ENCODE measurements at regions not wholly inside any gene's neighbourhood (a gene's known extent, or its start where the extent isn't known, plus 50 kb on each side); places are given as distances from the start of the nearest gene placed in this dataset. TPM values are rescaled to one million over a fixed set of nuclear protein-coding genes. Genes with fewer than 3 reads are reported as not detected.

DNA sequence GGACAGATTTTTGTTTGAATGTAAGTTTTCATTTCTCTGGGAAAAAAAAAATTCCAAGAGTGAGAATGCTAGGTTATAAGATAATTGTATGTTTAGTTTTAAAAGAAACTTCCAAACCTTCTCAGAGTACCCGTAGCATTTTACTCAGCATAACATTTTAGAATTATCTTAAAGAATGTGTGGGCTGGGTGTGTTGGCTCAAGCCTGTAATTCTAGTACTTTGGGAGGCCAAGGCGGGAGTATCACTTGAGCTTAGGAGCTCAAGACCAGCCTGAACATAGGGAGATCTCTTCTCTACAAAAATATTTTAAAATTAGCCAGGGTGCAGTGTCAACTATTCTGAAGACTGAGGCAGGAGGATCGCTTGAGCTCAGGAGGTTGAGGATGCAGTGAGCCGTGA lies 57.4 kb upstream of the RMP24 start:
- Histone ChIP-seq H3K4me1 (no peaks in the 10 kb centered on the region), H3K36me3 (no peaks in the 10 kb centered on the region), H3K27ac (no peak overlapping the region), H3K9me3 (no peaks in the 10 kb centered on the region), H3K4me3 (no peak overlapping the region), H3K27me3 (no peaks in the 10 kb centered on the region)
- intact Hi-C loops (cut with DNase I), result no loop called here
- no peak for TF ChIP-seq POLR2A (IDR thresholded peaks at IDR 0.05)
- TF ChIP-seq POLR2AphosphoS5 (IDR thresholded peaks at IDR 0.05; ENCODE audit: insufficient read depth in 1 of 2, low read depth in 1 of 2), result no peak
- TF ChIP-seq, protein P1, sequence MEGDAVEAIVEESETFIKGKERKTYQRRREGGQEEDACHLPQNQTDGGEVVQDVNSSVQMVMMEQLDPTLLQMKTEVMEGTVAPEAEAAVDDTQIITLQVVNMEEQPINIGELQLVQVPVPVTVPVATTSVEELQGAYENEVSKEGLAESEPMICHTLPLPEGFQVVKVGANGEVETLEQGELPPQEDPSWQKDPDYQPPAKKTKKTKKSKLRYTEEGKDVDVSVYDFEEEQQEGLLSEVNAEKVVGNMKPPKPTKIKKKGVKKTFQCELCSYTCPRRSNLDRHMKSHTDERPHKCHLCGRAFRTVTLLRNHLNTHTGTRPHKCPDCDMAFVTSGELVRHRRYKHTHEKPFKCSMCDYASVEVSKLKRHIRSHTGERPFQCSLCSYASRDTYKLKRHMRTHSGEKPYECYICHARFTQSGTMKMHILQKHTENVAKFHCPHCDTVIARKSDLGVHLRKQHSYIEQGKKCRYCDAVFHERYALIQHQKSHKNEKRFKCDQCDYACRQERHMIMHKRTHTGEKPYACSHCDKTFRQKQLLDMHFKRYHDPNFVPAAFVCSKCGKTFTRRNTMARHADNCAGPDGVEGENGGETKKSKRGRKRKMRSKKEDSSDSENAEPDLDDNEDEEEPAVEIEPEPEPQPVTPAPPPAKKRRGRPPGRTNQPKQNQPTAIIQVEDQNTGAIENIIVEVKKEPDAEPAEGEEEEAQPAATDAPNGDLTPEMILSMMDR (IDR thresholded peaks at IDR 0.05), result no peak
- DNase-seq (ENCODE audit: extremely low spot score in 2 of 2), result no peak

DNA sequence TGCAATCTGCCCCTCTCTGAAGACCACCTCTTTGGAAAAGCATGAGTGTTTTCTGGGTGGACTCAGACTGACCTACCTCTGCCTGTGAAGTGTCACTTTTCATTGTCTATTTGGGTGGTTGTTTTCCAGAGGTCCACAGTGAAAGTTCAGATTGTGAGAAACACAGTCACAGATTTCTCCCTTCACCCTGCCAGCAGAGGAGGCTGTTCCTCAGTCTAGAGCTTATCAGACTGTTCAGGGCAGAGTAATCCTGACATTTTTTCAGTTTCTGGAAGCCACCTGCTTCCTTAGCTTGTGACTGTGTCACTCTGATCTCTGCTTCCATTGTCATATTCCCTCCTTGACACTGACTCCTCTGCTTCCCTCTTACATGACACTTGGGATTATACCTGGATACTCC lies 55.4 kb upstream of the RMP24 start:
- no peaks in the 10 kb centered on the region for H3K36me3 ChIP-seq
- H3K4me3 ChIP-seq, result no peak overlapping the region
- TF ChIP-seq POLR2AphosphoS5 (IDR thresholded peaks at IDR 0.05; ENCODE audit: insufficient read depth in 1 of 2, low read depth in 1 of 2) (no peak), POLR2A (IDR thresholded peaks at IDR 0.05) (no peak)
- DNase-seq (ENCODE audit: extremely low spot score in 2 of 2), result no peak
- H3K9me3 ChIP-seq, result no peaks in the 10 kb centered on the region
- H3K27me3 ChIP-seq, result no peaks in the 10 kb centered on the region
- no peak overlapping the region for H3K27ac ChIP-seq
- intact Hi-C loops (cut with DNase I), result no loop called here
- H3K4me1 ChIP-seq, result no peaks in the 10 kb centered on the region

DNA sequence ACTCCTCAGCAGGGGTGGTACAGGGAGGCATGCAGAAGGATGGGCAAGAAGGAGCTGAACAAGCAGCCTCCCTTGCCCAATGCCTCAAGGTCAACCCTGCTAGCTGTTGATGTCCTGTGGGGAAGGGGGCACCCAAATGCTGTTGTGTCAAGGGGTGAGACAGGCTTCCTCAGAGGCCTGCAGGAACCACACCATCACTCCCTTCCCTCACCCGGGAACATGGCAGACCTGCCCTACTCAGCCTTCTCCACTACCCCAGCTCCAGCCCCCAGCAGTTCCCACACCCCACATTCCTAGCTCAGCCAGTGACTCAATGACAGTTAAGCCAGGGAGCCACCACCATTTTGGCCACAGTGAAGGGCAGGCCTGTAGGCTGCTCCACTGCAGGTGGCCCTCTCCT lies 53.9 kb upstream of the RMP24 start:
- H3K4me1 ChIP-seq, result no peaks in the 10 kb centered on the region
- no peak overlapping the region for H3K4me3 ChIP-seq
- no peaks in the 10 kb centered on the region for H3K27me3 ChIP-seq
- H3K36me3 ChIP-seq, result no peaks in the 10 kb centered on the region
- no peak overlapping the region for H3K27ac ChIP-seq
- H3K9me3 ChIP-seq, result no peaks in the 10 kb centered on the region
- intact Hi-C loops (cut with DNase I), result no loop called here
- no peak for DNase-seq (ENCODE audit: extremely low spot score in 2 of 2)
- TF ChIP-seq, protein P1 (IDR thresholded peaks at IDR 0.05), result no peak
- TF ChIP-seq POLR2A (IDR thresholded peaks at IDR 0.05), result no peak
- TF ChIP-seq POLR2AphosphoS5 (IDR thresholded peaks at IDR 0.05; ENCODE audit: insufficient read depth in 1 of 2, low read depth in 1 of 2), result no peak

- H3K4me1 ChIP-seq, result no peaks in the 10 kb centered on the region
- H3K4me3 ChIP-seq, result no peak overlapping the region
- no peaks in the 10 kb centered on the region for H3K36me3 ChIP-seq
- intact Hi-C loops (cut with DNase I), result no loop called here
- DNase-seq (ENCODE audit: extremely low spot score in 2 of 2), result no peak
- no peak overlapping the region for H3K27ac ChIP-seq
- no peaks in the 10 kb centered on the region for H3K9me3 ChIP-seq
- no peaks in the 10 kb centered on the region for H3K27me3 ChIP-seq
- TF ChIP-seq POLR2AphosphoS5 (IDR thresholded peaks at IDR 0.05; ENCODE audit: insufficient read depth in 1 of 2, low read depth in 1 of 2) (no peak), POLR2A (IDR thresholded peaks at IDR 0.05) (no peak)
- TF ChIP-seq, protein P1 (IDR thresholded peaks at IDR 0.05), result no peak
Measured at GRCh38 chr18:35919179-35919578, 53.3 kb upstream of the RMP24 start.

GRCh38 chr18:35920623-35921022 lies 51.9 kb upstream of the RMP24 start:
- intact Hi-C loops (cut with DNase I), result no loop called here
- Histone ChIP-seq H3K4me3 (no peak overlapping the region), H3K9me3 (no peaks in the 10 kb centered on the region), H3K27ac (no peak overlapping the region), H3K27me3 (no peaks in the 10 kb centered on the region), H3K4me1 (no peaks in the 10 kb centered on the region), H3K36me3 (no peaks in the 10 kb centered on the region)
- TF ChIP-seq, protein P1 (IDR thresholded peaks at IDR 0.05), result no peak
- TF ChIP-seq POLR2A (IDR thresholded peaks at IDR 0.05) (no peak), POLR2AphosphoS5 (IDR thresholded peaks at IDR 0.05; ENCODE audit: insufficient read depth in 1 of 2, low read depth in 1 of 2) (no peak)
- DNase-seq (ENCODE audit: extremely low spot score in 2 of 2), result no peak

MicroRNAs encoded in the stretch of these regions (microRNA counts, 767-probe panel; counts per million panel counts)
- 238 to 261 counts per million in 2 donors for microRNA hsa-miR-187-3p

Small RNAs in the stretch of these regions (microRNA-seq; reads per million reads assigned to microRNA genes)
- 11.0 reads per million, percentile 23 among the genes with 10 or more reads in this experiment for gene MIR187 (ENCODE audit: borderline number of aligned reads, borderline replicate concordance)

Small RNAs in the stretch of these regions (small RNA-seq; reads per million reads assigned to genes)
- gene MIR187, result not detected

Data from vagina (tissue), 2 donors.